SK-N-SH (cell line): ENCODE measurements at regions not wholly inside any gene's neighbourhood (a gene's known extent, or its start where the extent isn't known, plus 50 kb on each side); places are given as distances from the start of the nearest gene placed in this dataset.

Source experiments
- CTCF ChIA-PET: fragments of 300-600, 350-600 bp; formaldehyde crosslinking; extraction: SDS; loops from one replicate; lab custom pipeline; 2021; lab: Yijun Ruan, JAX
- POLR2A ChIA-PET: fragments of 350-600 bp; sonication (Branson Sonifier 250); formaldehyde crosslinking; extraction: SDS; loops from one replicate; lab custom pipeline; 2020; ENCODE audit warnings: antibody characterized with exemption, inconsistent platforms; lab: Yijun Ruan, JAX
- DNase-seq: peaks from one replicate; pipeline ENCODE4 v3.0.0; 2012
- H2AFZ ChIP-seq: fragments of 200-600 bp; sonication (generic); 2 replicates; pipeline ENCODE4 v1.8.1; 2016; ENCODE audit warnings: antibody characterized with exemption, mild to moderate bottlenecking, low read depth
- H3F3A ChIP-seq: fragments of 200-600 bp; sonication (generic); replicated peaks from 2 replicates; pipeline ENCODE3; 2016; ENCODE audit warnings: antibody characterized with exemption, mild to moderate bottlenecking; ENCODE audit not compliant: insufficient read depth
- H3K27ac ChIP-seq, 2 experiments: fragments of 200-500 bp in 1 of 2; fragments of 200-600 bp in 1 of 2; sonication (Bioruptor generic) in 1 of 2; sonication (generic), shearing (Covaris generic) in 1 of 2; 2 replicates each; pipeline versions ENCODE4 v1.5.1 to v1.6.1; 2014 to 2016; ENCODE audit warnings: low read depth in 2 of 2, inconsistent platforms in 1 of 2, low read length in 1 of 2, mild to moderate bottlenecking in 1 of 2, mixed read lengths in 1 of 2
- H3K27me3 ChIP-seq: fragments of 200-600 bp; sonication (generic), shearing (Covaris generic); 2 replicates; pipeline ENCODE4 v1.6.1; 2016; ENCODE audit warnings: mixed run types; ENCODE audit not compliant: insufficient read depth
- H3K36me3 ChIP-seq, 2 experiments: fragments of 200-500 bp in 1 of 2; fragments of 200-600 bp in 1 of 2; sonication (Bioruptor generic) in 1 of 2; sonication (generic) in 1 of 2; replicated peaks in 1 of 2; 2 replicates each; pipeline versions ENCODE3 to v1.5.1; 2014 to 2016; ENCODE audit warnings: low read length in 1 of 2, mild to moderate bottlenecking in 1 of 2; ENCODE audit not compliant: insufficient read depth in 2 of 2, control insufficient read depth in 1 of 2
- H3K4me1 ChIP-seq, 2 experiments: fragments of 200-500 bp in 1 of 2; fragments of 200-600 bp in 1 of 2; sonication (Bioruptor generic) in 1 of 2; sonication (generic), shearing (Covaris generic) in 1 of 2; 2 replicates each; pipeline versions ENCODE4 v1.5.1 to v1.6.1; 2014 to 2016; ENCODE audit warnings: low read depth in 1 of 2, low read length in 1 of 2, mixed run types in 1 of 2; ENCODE audit not compliant: insufficient read depth in 2 of 2, control insufficient read depth in 1 of 2
- H3K4me2 ChIP-seq: fragments of 200-600 bp; sonication (generic), shearing (Covaris generic); 2 replicates; pipeline ENCODE4 v1.6.1; 2017; ENCODE audit warnings: mixed run types
- H3K4me3 ChIP-seq, 2 experiments: fragments of 200-500 bp in 1 of 2; fragments of 200-600 bp in 1 of 2; sonication (Bioruptor generic) in 1 of 2; sonication (generic), shearing (Covaris generic) in 1 of 2; 2 replicates each; pipeline versions ENCODE4 v1.5.1 to v1.8.1; 2014 to 2016; ENCODE audit warnings: low read depth in 2 of 2, inconsistent platforms in 1 of 2, low read length in 1 of 2, mild to moderate bottlenecking in 1 of 2, mixed read lengths in 1 of 2, moderate library complexity in 1 of 2
- H3K79me2 ChIP-seq: fragments of 200-600 bp; sonication (generic); 2 replicates; pipeline ENCODE4 v1.8.1; 2017; ENCODE audit warnings: mild to moderate bottlenecking; ENCODE audit not compliant: insufficient read depth
- H3K9ac ChIP-seq: fragments of 200-600 bp; sonication (generic); 2 replicates; pipeline ENCODE4 v1.6.1; 2017; ENCODE audit warnings: mixed run types
- H3K9me2 ChIP-seq: fragments of 200-600 bp; sonication (generic); 2 replicates; pipeline ENCODE4 v1.6.1; 2017; ENCODE audit warnings: mixed run types
- H3K9me3 ChIP-seq: fragments of 200-600 bp; sonication (generic); 2 replicates; pipeline ENCODE4 v1.6.1; 2017; ENCODE audit warnings: mixed run types, mild to moderate bottlenecking, moderate library complexity
- H4K20me1 ChIP-seq: fragments of 200-600 bp; sonication (generic); 2 replicates; pipeline ENCODE4 v1.6.1; 2017; ENCODE audit warnings: mild to moderate bottlenecking, mixed run types; ENCODE audit not compliant: insufficient read depth
- ELF1 ChIP-seq: IDR thresholded peaks from 2 replicates; pipeline ENCODE4 v1.4.0; 2012
- FOXJ3 ChIP-seq: sonication (generic); formaldehyde crosslinking; IDR thresholded peaks from 2 replicates; pipeline ENCODE4 v1.5.1; 2020; ENCODE audit warnings: mild to moderate bottlenecking, missing genetic modification reagents
- FOXM1 ChIP-seq: IDR thresholded peaks from 2 replicates; pipeline ENCODE4 v1.4.0; 2012; ENCODE audit warnings: low read depth, mild to moderate bottlenecking
- GABPA ChIP-seq: IDR thresholded peaks from 2 replicates; pipeline ENCODE4 v1.4.0; 2012; ENCODE audit warnings: low read depth, mild to moderate bottlenecking
- JUND ChIP-seq: IDR thresholded peaks from 2 replicates; pipeline ENCODE4 v1.4.0; 2012
- MEF2A ChIP-seq: IDR thresholded peaks from 2 replicates; pipeline ENCODE4 v1.4.0; 2012; ENCODE audit warnings: low read depth, borderline replicate concordance
- MXI1 ChIP-seq: IDR thresholded peaks from 2 replicates; pipeline ENCODE4 v1.6.1; 2012; ENCODE audit warnings: mild to moderate bottlenecking, low read depth, low read length, improper control_type of control experiment
- NFIC ChIP-seq: IDR thresholded peaks from 2 replicates; pipeline ENCODE4 v1.4.0; 2012; ENCODE audit warnings: borderline replicate concordance
- RAD21 ChIP-seq: IDR thresholded peaks from 2 replicates; pipeline ENCODE4 v1.6.1; 2012; ENCODE audit warnings: mild to moderate bottlenecking, low read length
- RCOR1 ChIP-seq: fragments of 150-350 bp; IDR thresholded peaks from 2 replicates; pipeline ENCODE4 v1.6.1; 2017; ENCODE audit warnings: antibody characterized with exemption, low read length
- REST ChIP-seq: IDR thresholded peaks from 2 replicates; pipeline ENCODE4 v1.6.1; 2012; ENCODE audit warnings: mild to moderate bottlenecking, low read depth, low read length, moderate library complexity
- SMC3 ChIP-seq: IDR thresholded peaks from 2 replicates; pipeline ENCODE4 v1.6.1; 2012; ENCODE audit warnings: low read depth, low read length, improper control_type of control experiment
- TAF1 ChIP-seq: IDR thresholded peaks from 2 replicates; pipeline ENCODE4 v1.6.1; 2012; ENCODE audit warnings: low read depth, mild to moderate bottlenecking, low read length, moderate library complexity, borderline replicate concordance
- USF1 ChIP-seq: IDR thresholded peaks from 2 replicates; pipeline ENCODE4 v1.4.0; 2012; ENCODE audit warnings: low read depth, borderline replicate concordance
- YY1 ChIP-seq: IDR thresholded peaks from 2 replicates; pipeline ENCODE4 v1.4.0; 2012; ENCODE audit warnings: low read depth, mild to moderate bottlenecking
- ZBTB33 ChIP-seq: IDR thresholded peaks from 2 replicates; pipeline ENCODE4 v1.4.0; 2012; ENCODE audit warnings: low read depth, borderline replicate concordance

- H3K36me3 ChIP-seq = no peaks in the 10 kb centered on the region
- ChIA-PET CTCF (no interaction called here), POLR2A (no interaction called here)
- H3K9me3 ChIP-seq = no peaks in the 10 kb centered on the region
- TF ChIP-seq FOXJ3 (CRISPR knock-in tag) = no peak
- no peak for TF ChIP-seq TAF1
- TF ChIP-seq USF1 = no peak
- no peak for TF ChIP-seq YY1
- TF ChIP-seq MEF2A = no peak
- TF ChIP-seq RAD21 = no peak
- TF ChIP-seq JUND = no peak
- no peak for TF ChIP-seq GABPA
- no peak for TF ChIP-seq FOXM1
- no peak for TF ChIP-seq ZBTB33
- TF ChIP-seq MXI1 = no peak
- TF ChIP-seq REST = no peak
- TF ChIP-seq NFIC = no peak
- no peak for TF ChIP-seq RCOR1
- no peak for TF ChIP-seq ELF1
- TF ChIP-seq SMC3 = no peak
- H3K4me2 ChIP-seq = no peak overlapping the region
- no peaks in the 10 kb centered on the region for H3K79me2 ChIP-seq
- H2AFZ ChIP-seq = no peak overlapping the region
- no peaks in the 10 kb centered on the region for H4K20me1 ChIP-seq
- no peak overlapping the region for H3K9ac ChIP-seq
- H3K27me3 ChIP-seq = no peaks in the 10 kb centered on the region
- no peaks in the 10 kb centered on the region for H3F3A ChIP-seq
- H3K9me2 ChIP-seq = no peaks in the 10 kb centered on the region
- DNase-seq = no peak
- no peak overlapping the region for H3K4me3 ChIP-seq
- no peak overlapping the region for H3K27ac ChIP-seq
- no peaks in the 10 kb centered on the region for H3K4me1 ChIP-seq
Measured at GRCh38 chr4:32525420-32525819, 1805.3 kb downstream of the PCDH7 start.
